Stimulated activated effector memory CD8-positive, alpha-beta T cell treated with anti-CD3 and anti-CD28 coated beads, Interleukin-12 subunit alpha, Interleukin-12 subunit beta, amount 100 ng/mL, for 72 hours (primary cell): ENCODE measurements at regions not wholly inside any gene's neighbourhood (a gene's known extent, or its start where the extent isn't known, plus 50 kb on each side); places are given as distances from the start of the nearest gene placed in this dataset.
"Not testable (repeated sequence)": the region's sequence is repeated elsewhere in the genome, so short reads cannot be mapped to it uniquely, and the experiment has no call there.

Experiments used
- ATAC-seq: fragments of 150-1000 bp; cut with Tn5 transposase; 2 replicates; pipeline ENCODE4 v1.10.0; 2021
- DNase-seq, 2 donors: peaks; one replicate each; pipeline ENCODE4 v3.0.0; 2021 to 2022; ENCODE audit warnings: low spot score in 2 of 2
- H3K27ac Mint-ChIP-seq: one replicate; pipeline ENCODE4 v1.8.0; 2022; ENCODE audit warnings: mild to moderate bottlenecking, mixed read lengths
- H3K36me3 Mint-ChIP-seq: one replicate; pipeline ENCODE4 v1.8.0; 2022; ENCODE audit warnings: mild to moderate bottlenecking, mixed read lengths
- H3K4me1 Mint-ChIP-seq: one replicate; pipeline ENCODE4 v1.8.0; 2022; ENCODE audit warnings: mixed read lengths
- H3K4me3 Mint-ChIP-seq: one replicate; pipeline ENCODE4 v1.8.0; 2022; ENCODE audit warnings: mild to moderate bottlenecking, mixed read lengths
- H3K9me3 Mint-ChIP-seq: one replicate; pipeline ENCODE4 v1.8.0; 2022; ENCODE audit warnings: mixed read lengths

DNA sequence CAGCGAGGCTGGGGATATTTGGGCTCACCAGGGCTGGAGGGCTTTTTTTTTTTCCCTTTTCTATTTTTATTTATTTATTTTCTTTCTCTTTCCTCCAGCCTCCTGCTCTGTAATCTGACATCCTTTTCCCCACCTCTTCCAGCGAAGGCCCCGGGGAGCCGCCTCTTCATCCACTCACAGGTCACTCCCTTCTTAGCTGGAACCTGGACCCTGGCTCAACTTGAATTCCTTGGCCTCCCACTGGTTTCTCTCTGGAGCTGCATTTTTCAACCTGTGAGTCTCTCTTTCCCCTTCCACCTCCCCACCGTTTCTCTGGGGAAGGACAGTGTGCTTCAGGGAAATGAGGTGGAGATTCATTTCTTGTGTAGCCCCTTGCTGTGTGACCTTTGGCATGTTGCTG lies 82.0 kb downstream of the MRM1 start:
- Mint-ChIP-seq H3K27ac (no peak overlapping the region), H3K9me3 (no peaks in the 10 kb centered on the region), H3K4me1 (peaks cover 7% of the 10 kb centered on the region), H3K36me3 (no peaks in the 10 kb centered on the region), H3K4me3 (no peak overlapping the region)
- DNase-seq (no peak), ATAC-seq (no peak)

DNA sequence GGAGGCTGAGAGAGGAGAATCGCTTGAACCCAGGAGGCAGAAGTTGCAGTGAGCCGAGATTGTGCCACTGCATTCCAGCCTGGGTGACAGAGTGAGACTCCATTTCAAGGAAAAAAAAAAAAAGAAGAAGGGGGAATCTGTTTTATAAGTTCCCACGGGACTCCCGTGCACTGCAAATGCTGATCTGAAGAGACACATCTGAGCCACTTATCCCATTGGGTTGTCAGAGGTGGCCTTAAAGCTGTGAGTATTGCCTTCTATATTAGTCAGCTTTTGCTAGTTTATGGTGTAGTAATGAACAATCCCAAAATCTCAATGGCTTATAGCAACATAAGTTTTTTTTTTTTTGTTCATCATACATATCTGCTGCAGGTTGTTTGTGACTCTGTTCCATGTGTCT lies 82.8 kb downstream of the MRM1 start:
- Mint-ChIP-seq H3K4me3 (no peak overlapping the region), H3K36me3 (no peaks in the 10 kb centered on the region), H3K4me1 (peaks cover 7% of the 10 kb centered on the region), H3K9me3 (no peaks in the 10 kb centered on the region), H3K27ac (no peak overlapping the region)
- no peak for ATAC-seq
- no peak for DNase-seq

DNA sequence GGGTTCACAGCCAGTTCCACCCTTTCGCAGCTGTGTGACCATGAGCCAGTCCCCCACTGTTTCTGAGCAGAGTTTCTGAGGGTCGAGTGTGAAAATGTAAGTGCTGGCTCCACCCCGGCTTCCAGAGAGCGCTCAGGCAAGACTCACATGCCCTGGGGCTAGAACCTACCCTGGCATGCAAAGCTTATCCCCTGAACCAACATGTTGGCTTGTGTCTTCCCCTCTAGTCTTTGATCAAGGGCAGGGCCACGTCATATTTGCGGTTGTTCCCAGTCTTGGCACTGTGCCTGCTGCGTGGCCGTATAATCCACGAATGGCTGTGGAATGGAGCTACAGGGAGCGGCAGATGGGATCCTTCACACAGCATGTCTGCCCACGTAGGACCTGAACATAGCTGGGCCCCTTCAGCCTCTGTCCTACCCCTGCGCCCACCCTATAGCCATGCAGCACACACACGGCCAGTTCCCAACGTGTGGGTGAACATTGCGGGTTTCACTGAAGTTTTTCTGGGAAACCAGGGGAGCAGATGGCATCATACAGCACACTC lies 84.8 kb downstream of the MRM1 start:
- Mint-ChIP-seq H3K4me1 (no peaks in the 10 kb centered on the region), H3K9me3 (no peaks in the 10 kb centered on the region), H3K4me3 (no peak overlapping the region), H3K36me3 (no peaks in the 10 kb centered on the region), H3K27ac (no peak overlapping the region)
- DNase-seq (no peak), ATAC-seq (no peak)

DNA sequence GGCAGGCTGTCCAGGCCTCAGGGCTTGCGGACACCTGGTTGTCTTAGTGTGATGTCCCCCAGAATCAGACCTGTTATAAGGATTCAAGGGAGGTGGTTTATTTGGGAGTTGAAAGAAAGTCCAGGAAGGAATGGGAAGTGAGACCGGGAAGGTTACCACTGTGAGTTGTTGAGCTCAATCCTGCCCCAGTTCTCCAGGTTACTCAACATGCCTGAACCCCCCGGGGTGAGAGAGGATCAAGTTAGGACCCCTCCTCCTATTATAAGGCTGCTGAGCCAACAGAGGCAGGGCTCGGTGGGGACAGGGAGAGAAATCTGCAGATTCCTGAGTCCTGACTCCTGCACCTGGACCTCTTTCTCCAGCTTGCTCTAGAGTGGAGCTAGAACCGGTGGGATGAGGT lies 86.4 kb downstream of the MRM1 start:
- H3K27ac Mint-ChIP-seq = no peak overlapping the region
- DNase-seq = no peak
- no peaks in the 10 kb centered on the region for H3K4me1 Mint-ChIP-seq
- H3K9me3 Mint-ChIP-seq = no peaks in the 10 kb centered on the region
- no peak for ATAC-seq
- H3K4me3 Mint-ChIP-seq = no peak overlapping the region
- H3K36me3 Mint-ChIP-seq = no peaks in the 10 kb centered on the region

DNA sequence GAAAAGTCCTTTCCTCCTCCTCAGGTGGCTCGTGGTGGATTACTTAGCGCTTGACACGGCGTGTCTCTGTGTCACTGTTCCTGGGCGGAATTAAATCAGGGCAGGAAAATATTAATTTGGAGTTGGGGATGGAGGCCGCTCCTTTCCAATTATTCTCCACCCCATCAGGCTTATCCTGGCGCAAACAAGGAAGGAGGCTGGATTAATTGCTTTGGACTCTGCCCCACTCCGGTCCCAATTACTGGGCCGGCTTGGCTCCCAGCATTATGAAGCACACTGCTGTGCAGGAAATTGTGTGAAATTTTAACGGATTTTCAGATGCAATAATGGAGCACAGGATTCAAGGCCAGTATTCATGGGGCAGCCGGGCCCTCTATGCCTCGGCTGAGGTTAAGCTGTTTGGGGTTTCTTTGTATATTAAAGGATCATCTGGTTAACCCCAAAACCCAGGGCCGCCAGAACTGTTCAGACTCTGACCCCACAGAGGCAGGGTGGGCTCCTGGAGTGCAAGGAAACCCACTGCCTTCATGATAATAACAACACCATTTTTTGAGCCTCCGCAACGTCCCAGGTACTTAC lies 87.8 kb downstream of the MRM1 start:
- Mint-ChIP-seq H3K27ac (no peak overlapping the region), H3K9me3 (no peaks in the 10 kb centered on the region), H3K4me1 (no peaks in the 10 kb centered on the region), H3K36me3 (no peaks in the 10 kb centered on the region), H3K4me3 (no peak overlapping the region)
- ATAC-seq = no peak
- DNase-seq = no peak

DNA sequence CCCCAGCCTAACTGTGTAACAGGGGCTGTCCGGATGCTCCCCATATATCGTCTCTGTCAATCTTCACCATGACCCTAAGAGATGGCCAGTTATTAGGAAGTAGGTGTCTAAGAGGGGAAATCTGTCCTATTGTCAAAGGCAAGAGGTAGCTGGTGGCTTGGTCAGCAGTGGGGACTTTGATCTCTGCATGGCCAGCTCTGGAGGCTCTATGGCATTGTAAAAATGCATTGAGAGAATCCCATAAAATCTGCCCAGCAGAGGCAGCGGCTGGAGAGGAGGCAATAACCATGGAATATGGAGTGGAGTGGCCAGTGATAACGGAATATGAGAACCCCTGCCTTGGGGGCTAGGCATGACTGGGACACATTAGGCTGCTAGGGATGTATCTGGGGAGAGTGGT lies 88.8 kb downstream of the MRM1 start:
- Mint-ChIP-seq H3K27ac (no peak overlapping the region), H3K9me3 (no peaks in the 10 kb centered on the region), H3K36me3 (no peaks in the 10 kb centered on the region), H3K4me3 (no peak overlapping the region), H3K4me1 (no peaks in the 10 kb centered on the region)
- DNase-seq (no peak), ATAC-seq (no peak)

DNA sequence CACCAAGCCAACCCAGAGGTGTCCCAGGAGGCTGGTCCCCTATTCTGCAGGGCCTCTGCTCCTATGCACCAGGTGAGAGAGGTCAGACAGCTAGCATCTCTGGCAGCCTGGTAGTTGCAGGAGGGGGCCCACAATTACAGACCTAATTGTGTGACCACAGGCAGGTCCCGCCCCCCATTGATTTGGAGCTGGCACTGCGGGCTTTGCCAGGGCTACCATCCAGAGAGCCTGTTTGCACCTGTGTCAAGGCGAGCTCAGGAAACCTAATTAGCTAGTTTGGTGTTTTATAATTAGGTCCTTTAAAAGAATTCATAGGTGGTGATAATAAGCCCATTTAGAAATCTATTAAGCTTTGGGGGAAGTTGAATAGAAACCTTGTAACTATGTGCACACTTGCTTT lies 90.2 kb downstream of the MRM1 start:
- Mint-ChIP-seq H3K36me3 (no peaks in the 10 kb centered on the region), H3K9me3 (no peaks in the 10 kb centered on the region), H3K4me3 (no peak overlapping the region), H3K27ac (no peak overlapping the region), H3K4me1 (no peaks in the 10 kb centered on the region)
- ATAC-seq (no peak), DNase-seq (no peak)

DNA sequence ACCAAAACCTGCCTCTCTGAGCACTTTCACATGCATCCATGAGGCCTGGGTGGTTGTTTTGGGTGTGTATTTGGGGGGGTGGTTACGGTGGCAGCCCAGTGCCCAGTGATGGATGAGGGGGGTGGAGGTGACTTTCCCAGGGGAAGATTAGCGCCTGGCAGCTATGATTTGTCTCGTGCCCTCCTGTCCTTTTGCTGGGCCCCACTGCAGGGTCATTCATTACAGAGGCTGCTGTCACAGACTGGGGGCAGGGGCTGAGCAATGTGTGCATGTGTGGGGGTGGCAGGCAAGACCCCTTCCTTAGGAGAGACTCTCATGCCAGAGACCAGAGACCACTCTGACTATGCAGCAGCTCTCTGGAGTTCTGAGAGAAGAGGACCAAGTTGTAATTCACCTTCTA lies 93.7 kb downstream of the MRM1 start:
- DNase-seq = no peak
- Mint-ChIP-seq H3K4me3 (no peak overlapping the region), H3K9me3 (no peaks in the 10 kb centered on the region), H3K4me1 (no peaks in the 10 kb centered on the region), H3K36me3 (no peaks in the 10 kb centered on the region), H3K27ac (no peak overlapping the region)
- no peak for ATAC-seq

DNA sequence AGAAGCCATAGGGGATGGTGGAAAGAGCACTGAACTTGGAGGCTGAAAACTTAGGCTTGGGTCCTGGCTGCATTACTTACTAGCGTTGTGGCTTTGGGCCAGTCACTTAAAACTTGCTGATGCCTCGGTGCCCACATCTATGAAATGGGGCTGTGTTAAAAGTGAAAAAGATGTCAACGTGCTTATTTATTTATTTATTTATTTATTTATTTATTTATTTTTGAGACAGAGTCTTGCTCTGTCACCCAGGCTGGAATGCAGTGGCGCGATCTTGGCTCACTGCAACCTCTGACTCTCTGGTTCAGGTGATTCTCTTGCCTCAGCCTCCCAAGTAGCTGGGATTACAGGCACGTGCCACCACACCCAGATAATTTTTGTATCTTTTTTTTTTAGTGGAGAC lies 94.3 kb downstream of the MRM1 start:
- H3K9me3 Mint-ChIP-seq, H3K27ac Mint-ChIP-seq, DNase-seq, ATAC-seq, H3K4me1 Mint-ChIP-seq, H3K36me3 Mint-ChIP-seq, H3K4me3 Mint-ChIP-seq: not testable (repeated sequence)

DNA sequence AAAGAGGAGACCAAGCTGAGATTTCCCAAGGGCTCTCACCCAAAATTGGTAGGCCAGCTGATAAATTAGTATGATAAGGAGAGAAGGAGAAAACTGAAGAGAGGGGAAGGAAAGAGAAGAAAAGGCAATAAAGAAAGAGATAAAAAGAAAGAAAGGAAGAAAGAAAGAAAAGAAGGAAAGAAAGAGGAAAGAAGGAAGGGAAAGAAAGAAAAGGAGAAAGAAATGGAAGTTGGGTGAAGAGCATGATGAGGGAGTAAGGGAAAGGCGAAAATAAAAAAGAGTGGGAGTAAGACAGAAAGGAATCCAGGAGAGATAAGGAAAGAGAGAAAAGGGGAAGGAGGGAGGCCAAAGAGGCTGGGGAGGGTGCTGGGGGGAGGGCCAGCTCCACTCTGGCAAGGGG lies 95.4 kb downstream of the MRM1 start:
- DNase-seq (no peak), ATAC-seq (no peak)
- H3K4me1 Mint-ChIP-seq = no peaks in the 10 kb centered on the region
- no peaks in the 10 kb centered on the region for H3K9me3 Mint-ChIP-seq
- no peak overlapping the region for H3K27ac Mint-ChIP-seq
- no peak overlapping the region for H3K4me3 Mint-ChIP-seq
- H3K36me3 Mint-ChIP-seq = no peaks in the 10 kb centered on the region

DNA sequence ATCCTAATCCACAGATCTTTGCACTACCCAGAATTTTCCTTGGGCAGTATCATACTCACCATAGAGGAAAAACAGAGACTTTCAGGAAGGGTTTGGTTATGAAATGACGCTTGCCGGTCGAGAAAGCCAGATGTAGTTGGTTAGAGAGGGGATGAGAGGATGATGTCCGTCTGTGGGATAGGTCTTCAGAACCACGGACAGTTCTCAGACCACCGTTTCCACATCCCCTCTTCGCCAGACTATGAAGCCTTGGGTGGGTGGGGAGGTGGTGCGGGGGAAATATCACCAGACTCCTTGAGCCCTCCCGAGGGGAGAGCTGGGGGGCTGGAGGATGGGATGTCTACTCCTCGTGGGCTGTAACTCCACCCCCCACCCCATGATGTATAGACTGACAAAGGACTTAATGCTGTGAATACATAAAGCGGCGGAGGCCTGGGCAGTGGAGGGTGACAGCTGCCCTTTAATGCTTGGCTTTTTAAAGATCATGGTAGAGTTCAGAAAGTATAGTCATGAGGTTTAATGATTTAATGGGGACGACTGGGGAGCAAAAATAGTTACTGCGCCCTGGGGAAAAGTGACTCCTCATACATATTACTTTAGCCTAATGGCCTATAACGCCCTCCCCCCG lies 96.6 kb downstream of the MRM1 start:
- Mint-ChIP-seq H3K27ac (no peak overlapping the region), H3K4me3 (no peak overlapping the region), H3K9me3 (no peaks in the 10 kb centered on the region), H3K36me3 (no peaks in the 10 kb centered on the region), H3K4me1 (no peaks in the 10 kb centered on the region)
- ATAC-seq = no peak
- no peak for DNase-seq

DNA sequence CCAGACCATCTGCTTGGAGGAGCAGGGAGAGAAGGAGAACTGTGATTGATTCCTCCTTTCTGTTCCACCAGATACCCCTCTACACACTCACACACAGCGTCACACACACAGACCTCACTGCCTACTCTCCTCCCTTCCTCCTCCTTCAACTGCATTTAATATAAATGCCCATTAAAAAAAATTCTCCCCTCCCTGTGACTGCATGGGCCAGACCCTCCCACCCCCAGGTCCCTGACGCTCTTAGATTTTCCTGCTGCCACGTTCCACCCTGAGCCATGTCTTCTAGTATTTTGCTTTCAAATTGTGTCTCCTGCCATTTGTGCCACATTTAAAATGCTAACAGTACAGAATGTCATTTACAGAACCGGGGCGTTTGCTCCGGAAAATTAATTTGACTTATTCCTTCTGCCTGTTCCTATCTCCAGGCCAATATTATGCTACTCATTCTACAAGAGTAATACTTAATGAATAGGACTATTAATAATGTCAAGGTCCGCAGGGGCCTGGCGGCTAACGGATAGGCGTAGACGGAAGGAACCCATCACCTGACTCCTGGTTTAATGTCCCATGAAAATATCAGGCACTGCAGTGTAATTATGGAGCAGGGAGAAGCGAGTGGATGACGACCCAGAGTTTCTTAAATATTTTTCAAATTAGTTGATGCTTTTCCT lies 100.2 kb downstream of the MRM1 start:
- ATAC-seq (no peak), DNase-seq (no peak)
- no peak overlapping the region for H3K27ac Mint-ChIP-seq
- no peaks in the 10 kb centered on the region for H3K9me3 Mint-ChIP-seq
- no peaks in the 10 kb centered on the region for H3K36me3 Mint-ChIP-seq
- no peak overlapping the region for H3K4me3 Mint-ChIP-seq
- no peaks in the 10 kb centered on the region for H3K4me1 Mint-ChIP-seq

DNA sequence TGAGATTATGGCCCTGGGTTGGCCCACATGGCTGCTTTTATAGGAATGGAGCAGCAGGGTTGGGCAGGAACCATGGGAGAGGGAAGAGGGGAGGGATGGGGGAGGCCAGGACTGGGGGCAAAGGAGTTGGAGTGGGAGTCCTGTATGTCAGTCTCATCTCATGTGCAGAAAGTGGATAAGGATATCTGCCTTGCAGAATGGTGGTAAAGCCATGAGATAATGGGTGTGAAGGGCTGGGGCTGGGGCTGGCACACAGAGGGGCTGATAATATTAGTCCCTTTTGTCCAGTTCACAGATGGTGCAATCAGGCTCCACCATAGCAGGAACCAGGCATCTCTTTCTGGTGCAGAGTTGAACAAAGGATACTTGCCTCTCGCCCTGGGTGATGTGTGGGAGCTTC lies 101.3 kb downstream of the MRM1 start:
- Mint-ChIP-seq H3K4me3 (no peak overlapping the region), H3K4me1 (no peaks in the 10 kb centered on the region), H3K27ac (no peak overlapping the region), H3K36me3 (no peaks in the 10 kb centered on the region), H3K9me3 (no peaks in the 10 kb centered on the region)
- ATAC-seq (no peak), DNase-seq (no peak)

DNA sequence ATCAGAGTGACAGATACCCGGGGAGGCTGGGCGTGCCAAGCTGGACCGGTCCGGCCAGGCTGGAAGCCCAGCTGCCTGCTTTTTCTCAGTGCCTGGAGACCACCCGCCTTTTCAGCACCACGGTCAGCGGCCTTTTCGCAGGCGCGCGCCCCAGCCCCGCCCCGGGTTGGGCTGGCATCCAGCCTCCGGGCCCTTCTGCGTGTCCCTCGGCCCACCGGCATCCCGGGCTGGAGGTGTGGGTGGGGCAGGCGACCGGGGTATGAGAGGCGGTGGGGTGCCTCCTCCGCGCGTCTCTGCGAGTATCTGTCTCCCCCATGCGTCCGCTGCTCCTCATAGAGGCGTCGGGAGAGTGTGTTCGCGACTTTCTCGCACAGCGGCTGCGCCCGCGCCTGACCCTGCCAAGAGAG lies 102.5 kb downstream of the MRM1 start:
- H3K36me3 Mint-ChIP-seq = no peaks in the 10 kb centered on the region
- no peak overlapping the region for H3K4me3 Mint-ChIP-seq
- H3K9me3 Mint-ChIP-seq = no peaks in the 10 kb centered on the region
- peak; percentile 55 for ATAC-seq
- H3K4me1 Mint-ChIP-seq = no peaks in the 10 kb centered on the region
- peak; percentile 44 to 71 for DNase-seq
- no peak overlapping the region for H3K27ac Mint-ChIP-seq

DNA sequence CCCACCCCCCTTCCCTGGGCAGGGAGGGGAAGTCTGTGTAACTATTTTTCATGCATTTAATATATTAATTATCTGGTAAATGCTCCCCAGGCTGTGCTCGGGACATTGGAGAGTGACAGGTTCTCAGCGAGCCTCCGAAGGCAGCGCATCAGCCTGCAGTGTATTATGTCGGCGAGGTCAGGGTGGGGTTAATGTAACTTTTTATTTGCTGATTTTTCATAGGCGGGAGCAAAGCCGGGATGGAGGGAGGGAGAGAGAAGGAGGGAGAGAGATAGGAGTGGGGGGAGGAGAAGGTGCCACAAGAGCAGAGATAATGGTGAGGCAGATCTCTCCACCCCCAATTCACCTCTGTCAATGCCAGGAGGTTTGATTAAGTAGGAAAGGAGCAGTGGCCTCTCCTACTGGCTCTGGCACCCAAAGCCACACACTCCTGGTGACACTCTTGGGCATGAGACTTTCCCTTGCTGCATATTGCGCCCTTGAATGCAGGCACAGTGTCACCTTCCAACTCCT lies 104.0 kb downstream of the MRM1 start:
- DNase-seq (no peak), ATAC-seq (no peak)
- Mint-ChIP-seq H3K4me3 (no peak overlapping the region), H3K36me3 (no peaks in the 10 kb centered on the region), H3K9me3 (no peaks in the 10 kb centered on the region), H3K4me1 (no peaks in the 10 kb centered on the region), H3K27ac (no peak overlapping the region)
